Tibial nerve (tissue), 4 donors: ENCODE measurements at regions not wholly inside any gene's neighbourhood (a gene's known extent, or its start where the extent isn't known, plus 50 kb on each side); places are given as distances from the start of the nearest gene placed in this dataset.

ENCODE experiments used
- DNase-seq, 2 donors: peaks; one replicate each; pipeline ENCODE4 v3.0.0-alpha.2; 2019; ENCODE audit warnings: low spot score in 2 of 2
- H3K27ac ChIP-seq, 4 donors: fragments of 200-600 bp; sonication (generic) in 3 of 4; one replicate each; pipeline ENCODE4 v1.5.1; 2017 to 2019; ENCODE audit warnings: mild to moderate bottlenecking in 1 of 4
- H3K27me3 ChIP-seq, 2 donors: fragments of 200-600 bp; sonication (generic) in 1 of 2; one replicate each; pipeline versions ENCODE4 v1.5.1 to v1.6.0; 2017 to 2019
- H3K36me3 ChIP-seq, 3 donors: fragments of 200-600 bp; sonication (generic); one replicate each; pipeline ENCODE4 v1.5.1; 2018 to 2019
- H3K4me1 ChIP-seq, 4 donors: fragments of 200-600 bp; sonication (generic) in 3 of 4; one replicate each; pipeline ENCODE4 v1.5.1; 2017 to 2019
- H3K4me3 ChIP-seq, 4 donors: fragments of 200-600 bp; sonication (generic) in 3 of 4; one replicate each; pipeline ENCODE4 v1.5.1; 2017 to 2019; ENCODE audit warnings: mild to moderate bottlenecking in 1 of 4, moderate library complexity in 1 of 4
- H3K9me3 ChIP-seq, 4 donors: fragments of 200-600 bp; sonication (generic) in 3 of 4; one replicate each; pipeline ENCODE4 v1.5.1; 2017 to 2019
- EP300 ChIP-seq, 2 donors: sonication (generic); formaldehyde crosslinking; IDR thresholded peaks; one replicate each; pipeline ENCODE4 v1.6.1; 2017; ENCODE audit warnings: antibody characterized with exemption in 2 of 2, mild to moderate bottlenecking in 1 of 2
- POLR2A ChIP-seq, 2 donors: fragments of 450-650 bp; IDR thresholded peaks; one replicate each; pipeline ENCODE4 v1.6.1; 2017; ENCODE audit warnings: antibody characterized with exemption in 2 of 2, mild to moderate bottlenecking in 2 of 2, moderate library complexity in 2 of 2
- WGBS, 2 donors: methylation state at CpG; one replicate each; pipeline ENCODE4 v1.1.5; 2018; 5-methylcytosine and 5-hydroxymethylcytosine counted together
- TF ChIP-seq, protein P1 (sequence below), 5 experiments: fragments of 200-600 bp in 3 of 5; fragments of 450-650 bp in 2 of 5; sonication (generic) in 3 of 5; IDR thresholded peaks; one replicate each; pipeline ENCODE4 v1.5.1; 2016 to 2019; ENCODE audit warnings: antibody characterized with exemption in 5 of 5, mild to moderate bottlenecking in 3 of 5, moderate library complexity in 2 of 5

DNA sequence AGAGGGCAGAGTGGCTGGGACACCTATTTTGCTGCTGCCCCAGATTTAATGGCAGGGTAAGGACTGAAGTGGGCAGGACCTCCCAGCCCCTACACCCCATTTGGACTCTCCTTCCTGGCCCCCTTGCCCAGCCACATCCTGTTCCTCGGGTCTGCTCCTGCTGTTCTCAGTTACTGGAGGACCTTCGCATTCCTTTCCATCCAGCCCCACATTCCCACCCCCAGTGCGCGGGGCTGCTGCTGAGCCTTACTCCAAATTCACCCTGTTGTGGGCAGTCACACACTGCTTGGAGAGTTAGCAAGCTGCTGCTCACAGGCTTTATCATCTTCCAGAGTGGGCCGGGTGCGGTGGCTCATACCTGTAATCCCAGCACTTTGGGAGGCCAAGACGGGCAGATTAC, 75.2 kb upstream of the SLC14A2 start:
- H3K36me3 ChIP-seq = no peaks in the 10 kb centered on the region
- H3K27ac ChIP-seq = no peak overlapping the region
- H3K4me1 ChIP-seq = no peaks in the 10 kb centered on the region
- DNase-seq = no peak
- TF ChIP-seq POLR2A (IDR thresholded peaks at IDR 0.05) = no peak
- TF ChIP-seq EP300 (IDR thresholded peaks at IDR 0.05) = no peak
- TF ChIP-seq, protein P1, sequence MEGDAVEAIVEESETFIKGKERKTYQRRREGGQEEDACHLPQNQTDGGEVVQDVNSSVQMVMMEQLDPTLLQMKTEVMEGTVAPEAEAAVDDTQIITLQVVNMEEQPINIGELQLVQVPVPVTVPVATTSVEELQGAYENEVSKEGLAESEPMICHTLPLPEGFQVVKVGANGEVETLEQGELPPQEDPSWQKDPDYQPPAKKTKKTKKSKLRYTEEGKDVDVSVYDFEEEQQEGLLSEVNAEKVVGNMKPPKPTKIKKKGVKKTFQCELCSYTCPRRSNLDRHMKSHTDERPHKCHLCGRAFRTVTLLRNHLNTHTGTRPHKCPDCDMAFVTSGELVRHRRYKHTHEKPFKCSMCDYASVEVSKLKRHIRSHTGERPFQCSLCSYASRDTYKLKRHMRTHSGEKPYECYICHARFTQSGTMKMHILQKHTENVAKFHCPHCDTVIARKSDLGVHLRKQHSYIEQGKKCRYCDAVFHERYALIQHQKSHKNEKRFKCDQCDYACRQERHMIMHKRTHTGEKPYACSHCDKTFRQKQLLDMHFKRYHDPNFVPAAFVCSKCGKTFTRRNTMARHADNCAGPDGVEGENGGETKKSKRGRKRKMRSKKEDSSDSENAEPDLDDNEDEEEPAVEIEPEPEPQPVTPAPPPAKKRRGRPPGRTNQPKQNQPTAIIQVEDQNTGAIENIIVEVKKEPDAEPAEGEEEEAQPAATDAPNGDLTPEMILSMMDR (IDR thresholded peaks at IDR 0.05) = no peak
- no peak overlapping the region for H3K4me3 ChIP-seq
- peaks cover 0 to 16% (median 0%) of the 10 kb centered on the region in 4 donors for H3K9me3 ChIP-seq
- no peaks in the 10 kb centered on the region for H3K27me3 ChIP-seq
- 74 to 88% methylated on average over 7 of the region's 7 CpGs for WGBS, 2 donors

DNA sequence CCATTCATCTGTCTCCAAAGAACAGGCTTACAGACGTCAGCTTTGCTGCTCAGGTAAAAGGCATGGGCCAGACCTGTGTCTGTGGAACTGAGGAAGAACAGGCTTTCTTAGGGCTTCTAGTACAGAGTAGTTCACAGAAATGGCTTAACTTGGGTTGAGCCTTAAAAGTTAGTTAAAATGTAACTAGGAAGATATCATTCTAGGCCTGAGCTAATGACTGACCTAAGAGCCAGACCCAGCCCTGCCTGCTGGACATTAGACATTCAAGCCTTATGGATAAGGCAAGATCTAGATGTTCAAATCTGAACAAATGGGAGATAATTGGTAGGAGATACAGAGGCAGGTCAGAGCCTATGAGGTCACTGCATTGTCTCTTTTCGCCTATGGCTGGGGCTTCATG, 73.9 kb upstream of the SLC14A2 start:
- H3K27ac ChIP-seq = no peak overlapping the region
- TF ChIP-seq, protein P1 (IDR thresholded peaks at IDR 0.05) = no peak
- no peak for TF ChIP-seq EP300 (IDR thresholded peaks at IDR 0.05)
- TF ChIP-seq POLR2A (IDR thresholded peaks at IDR 0.05) = no peak
- H3K36me3 ChIP-seq = no peaks in the 10 kb centered on the region
- no peaks in the 10 kb centered on the region for H3K27me3 ChIP-seq
- peaks cover 0 to 16% (median 0%) of the 10 kb centered on the region in 4 donors for H3K9me3 ChIP-seq
- H3K4me3 ChIP-seq = no peak overlapping the region
- 84 to 89% methylated on average over 2 of the region's 2 CpGs for WGBS, 2 donors
- no peak for DNase-seq
- no peaks in the 10 kb centered on the region for H3K4me1 ChIP-seq

DNA sequence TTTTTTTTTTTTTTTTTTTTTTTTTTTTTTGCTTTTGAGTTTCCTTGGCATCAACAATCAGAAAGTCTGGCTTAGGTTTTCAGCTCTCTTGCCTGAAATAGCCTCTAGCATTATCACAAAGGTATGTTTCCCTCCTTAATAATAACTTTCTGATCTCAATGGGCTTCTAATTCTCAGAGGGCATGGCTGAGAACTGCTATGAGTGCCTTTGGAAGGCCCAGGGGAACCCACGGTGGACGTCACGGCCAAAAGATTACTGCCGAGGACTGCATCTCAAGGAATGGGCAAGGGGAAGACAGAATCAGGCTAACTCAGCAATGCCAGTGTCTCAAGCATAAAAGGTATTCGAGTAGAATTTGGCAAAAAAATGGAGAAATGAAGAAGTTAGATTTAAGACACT, 73.2 kb upstream of the SLC14A2 start:
- TF ChIP-seq, protein P1 (IDR thresholded peaks at IDR 0.05) = no peak
- no peak overlapping the region for H3K4me3 ChIP-seq
- no peaks in the 10 kb centered on the region for H3K4me1 ChIP-seq
- no peaks in the 10 kb centered on the region for H3K27me3 ChIP-seq
- H3K27ac ChIP-seq = no peak overlapping the region
- DNase-seq = no peak
- peaks cover 0 to 16% (median 0%) of the 10 kb centered on the region in 4 donors for H3K9me3 ChIP-seq
- WGBS, 2 donors = 73 to 88% methylated on average over 5 of the region's 5 CpGs
- H3K36me3 ChIP-seq = no peaks in the 10 kb centered on the region

DNA sequence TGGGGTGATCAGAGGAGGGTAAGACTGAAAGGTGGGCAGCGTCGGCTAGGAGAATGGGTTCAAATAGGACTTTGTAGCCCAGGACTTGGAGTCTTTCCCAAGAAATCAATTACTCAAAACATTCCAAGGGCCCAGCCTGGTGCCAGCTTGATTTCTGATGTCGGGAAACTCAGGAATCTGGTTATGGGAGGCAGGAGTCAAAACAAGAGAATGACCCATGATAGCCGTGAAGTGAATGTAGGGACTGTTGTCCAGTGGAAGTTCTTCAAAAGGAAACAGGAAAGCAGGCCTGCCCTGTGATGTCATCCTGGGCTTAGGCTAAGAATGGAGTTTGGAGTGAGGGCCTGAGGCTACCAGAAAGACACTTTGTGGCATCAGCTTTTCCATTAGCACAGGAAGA, 67.4 kb upstream of the SLC14A2 start:
- Histone ChIP-seq H3K9me3 (no peaks in the 10 kb centered on the region), H3K4me1 (no peaks in the 10 kb centered on the region), H3K4me3 (no peak overlapping the region), H3K27me3 (no peaks in the 10 kb centered on the region), H3K27ac (no peak overlapping the region), H3K36me3 (no peaks in the 10 kb centered on the region)
- DNase-seq = no peak
- WGBS, 2 donors = 69 to 74% methylated on average over 4 of the region's 4 CpGs
- no peak for TF ChIP-seq POLR2A (IDR thresholded peaks at IDR 0.05)

DNA sequence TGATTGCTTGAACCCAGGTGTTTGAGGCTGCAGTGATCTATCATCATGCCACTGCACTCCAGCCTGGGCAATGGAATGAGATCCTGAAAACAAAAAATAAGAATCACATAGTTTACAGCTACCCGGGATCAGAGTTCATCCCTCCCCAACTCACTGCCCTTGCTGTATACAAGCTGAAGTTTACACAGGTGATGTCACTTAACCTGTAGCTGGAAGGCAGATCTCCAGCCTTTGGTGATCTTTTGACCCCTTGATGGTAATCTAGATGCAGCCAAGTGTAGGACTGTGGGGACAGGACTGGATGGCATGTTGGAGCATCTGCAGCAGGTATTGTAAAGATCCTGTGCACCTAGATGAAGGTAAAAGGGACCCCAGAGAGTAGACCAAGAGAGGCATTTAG, 66.7 kb upstream of the SLC14A2 start:
- no peak for DNase-seq
- H3K9me3 ChIP-seq = no peaks in the 10 kb centered on the region
- H3K27me3 ChIP-seq = no peaks in the 10 kb centered on the region
- no peaks in the 10 kb centered on the region for H3K36me3 ChIP-seq
- no peaks in the 10 kb centered on the region for H3K4me1 ChIP-seq
- no peak overlapping the region for H3K4me3 ChIP-seq
- WGBS, 2 donors = 76 to 82% methylated on average over 1 of the region's 1 CpG
- H3K27ac ChIP-seq = no peak overlapping the region
- TF ChIP-seq POLR2A (IDR thresholded peaks at IDR 0.05) (no peak), EP300 (IDR thresholded peaks at IDR 0.05) (no peak)
- TF ChIP-seq, protein P1 (IDR thresholded peaks at IDR 0.05) = no peak

DNA sequence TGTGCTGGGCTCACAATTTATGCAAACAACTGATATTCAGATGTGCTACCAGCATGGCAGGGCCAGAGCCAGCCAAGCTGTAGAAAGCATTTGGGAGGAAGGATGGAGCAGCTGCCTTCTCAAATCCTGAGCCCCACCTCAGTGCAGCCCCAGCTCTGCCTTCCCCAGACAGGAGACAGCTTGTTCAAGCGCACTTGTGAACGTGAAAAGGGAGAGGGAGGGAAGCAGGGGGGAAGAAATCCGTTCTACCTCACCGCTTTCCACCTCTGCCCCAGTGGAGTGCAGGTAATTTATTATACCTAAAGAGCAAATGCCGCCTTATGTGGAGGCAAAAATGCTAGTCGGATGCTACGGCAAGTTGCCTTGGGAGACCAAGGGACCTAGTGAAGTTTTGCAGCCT, 66.0 kb upstream of the SLC14A2 start:
- H3K36me3 ChIP-seq = no peaks in the 10 kb centered on the region
- H3K27ac ChIP-seq = no peak overlapping the region
- no peaks in the 10 kb centered on the region for H3K4me1 ChIP-seq
- H3K4me3 ChIP-seq = no peak overlapping the region
- no peaks in the 10 kb centered on the region for H3K9me3 ChIP-seq
- no peaks in the 10 kb centered on the region for H3K27me3 ChIP-seq
- 84 to 87% methylated on average over 7 of the region's 7 CpGs for WGBS, 2 donors
- no peak for DNase-seq
- TF ChIP-seq, protein P1 (IDR thresholded peaks at IDR 0.05) = no peak
- TF ChIP-seq EP300 (IDR thresholded peaks at IDR 0.05) (no peak), POLR2A (IDR thresholded peaks at IDR 0.05) (no peak)
